COLO668 (cell line): ENCODE measurements at regions not wholly inside any gene's neighbourhood (a gene's known extent, or its start where the extent isn't known, plus 50 kb on each side); places are given as distances from the start of the nearest gene placed in this dataset.

Experiments used
- DNase-seq: peaks from one replicate; lab custom pipeline; 2025; ENCODE audit not compliant: unreplicated experiment; lab: John Stamatoyannopoulos, UW

GRCh38 chr22:48496987-48497650 lies 1330.6 kb downstream of the BRD1 start:
- no peak for DNase-seq

DNA sequence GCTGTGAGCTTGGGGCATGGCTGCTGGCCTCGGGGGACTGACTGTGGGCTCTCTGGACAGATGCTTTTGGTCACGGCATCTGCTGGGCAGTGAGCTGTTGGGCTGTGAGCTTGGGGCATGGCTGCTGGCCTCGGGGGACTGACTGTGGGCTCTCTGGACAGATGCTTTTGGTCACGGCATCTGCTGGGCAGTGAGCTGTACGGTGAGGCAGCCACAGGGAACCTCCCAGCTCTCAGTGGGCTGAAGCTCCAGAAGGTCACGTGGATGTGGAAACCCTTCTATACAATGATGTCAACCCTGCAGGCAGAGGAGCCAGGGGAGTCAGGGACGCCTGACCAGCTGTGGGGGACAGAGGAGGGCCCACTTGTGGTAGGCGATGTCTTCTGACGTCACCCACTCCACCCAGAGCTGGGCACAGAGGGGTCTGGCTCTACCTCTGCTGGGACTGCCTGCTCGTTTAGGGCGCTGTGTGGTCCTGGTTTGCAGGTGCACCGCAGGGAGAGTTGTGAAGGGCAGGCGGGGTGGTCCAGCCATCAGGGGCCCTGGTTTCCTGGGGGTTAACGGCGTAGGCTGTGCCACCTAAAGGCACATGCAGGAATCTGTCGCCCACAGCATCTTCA lies 1331.3 kb downstream of the BRD1 start:
- no peak for DNase-seq

DNA sequence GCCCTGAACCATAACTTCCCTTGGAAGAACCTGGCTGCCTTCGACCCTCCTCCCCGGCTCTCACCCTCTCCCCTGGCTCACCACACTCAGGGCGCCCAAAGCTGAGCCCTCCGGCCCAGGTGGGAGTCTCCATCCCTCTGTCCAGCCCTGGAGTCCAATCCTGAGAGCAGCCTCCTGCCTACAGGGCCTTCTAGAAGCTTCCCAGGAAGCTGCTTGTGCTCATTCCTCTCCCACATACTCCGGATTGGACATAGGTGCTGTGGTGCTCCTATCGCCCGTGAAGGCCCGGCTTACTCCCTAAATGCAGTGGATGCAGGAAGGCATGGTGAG lies 1332.0 kb downstream of the BRD1 start:
- DNase-seq, result no peak

GRCh38 chr22:48494968-48495750 lies 1332.5 kb downstream of the BRD1 start:
- DNase-seq, result no peak

DNA sequence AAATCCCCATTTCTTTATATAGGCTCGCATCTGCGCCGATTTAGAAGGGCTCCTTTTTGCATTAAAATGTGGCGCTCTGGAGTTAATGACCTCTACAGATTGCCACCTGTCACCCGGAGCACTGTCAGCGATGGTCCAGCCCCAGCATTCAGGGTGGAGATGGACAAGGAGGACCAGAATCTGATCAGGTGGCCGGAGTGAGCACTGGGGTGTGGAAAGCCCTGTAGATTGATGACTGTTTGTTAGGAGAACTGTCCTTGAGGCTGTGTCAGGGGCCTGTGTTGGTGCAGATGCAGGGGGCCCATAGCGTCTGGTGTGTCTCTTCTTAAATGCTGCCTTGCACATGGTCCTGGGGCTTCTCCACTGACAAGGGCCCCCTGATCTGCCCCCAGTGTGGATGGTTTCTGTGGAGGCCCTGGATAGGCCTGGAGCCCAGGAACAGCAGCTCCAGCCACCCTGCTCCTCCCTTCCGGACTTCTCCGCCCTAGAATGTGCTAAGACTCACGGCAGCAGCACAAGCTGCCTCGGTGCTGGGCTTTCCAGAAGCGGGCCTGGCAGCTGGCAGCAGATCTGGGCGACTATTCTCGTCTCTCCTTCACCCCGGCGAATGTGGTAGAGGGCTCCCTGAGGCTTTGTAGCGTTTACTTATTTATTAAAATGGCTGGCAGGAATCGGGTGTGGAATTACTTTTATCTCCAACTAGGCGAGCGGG lies 1333.3 kb downstream of the BRD1 start:
- no peak for DNase-seq

- no peak for DNase-seq
Observed at GRCh38 chr22:48493733-48494132, 1333.9 kb downstream of the BRD1 start.

GRCh38 chr22:48492366-48493320 lies 1335.0 kb downstream of the BRD1 start:
- peak; percentile 70 for DNase-seq

DNA sequence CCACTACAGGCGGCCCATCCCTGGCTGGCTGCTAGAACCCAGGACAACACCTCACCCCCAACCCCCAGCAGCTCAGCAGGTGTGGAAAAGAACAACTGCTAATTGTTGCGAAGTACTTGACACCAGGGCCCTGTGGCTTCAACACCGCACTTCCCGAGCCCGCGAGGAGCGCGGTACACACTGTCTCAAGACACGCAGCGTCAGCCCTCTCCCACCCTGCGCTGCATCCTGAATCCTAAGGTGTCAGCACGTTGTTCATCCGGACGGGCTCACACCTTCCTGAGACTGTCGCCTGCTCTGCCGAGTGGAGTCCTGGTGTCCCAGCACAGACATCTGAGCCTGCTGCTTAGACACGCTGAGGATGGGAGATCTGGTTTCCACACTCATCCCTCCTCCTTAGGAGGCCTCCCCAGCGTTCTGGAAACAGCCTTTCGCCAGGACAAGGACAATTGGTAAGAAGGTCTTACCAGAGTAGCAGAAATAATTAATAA lies 1336.2 kb downstream of the BRD1 start:
- peak; percentile 37 for DNase-seq

GRCh38 chr22:48490500-48491411 lies 1336.9 kb downstream of the BRD1 start:
- DNase-seq, result peak; percentile 37

DNA sequence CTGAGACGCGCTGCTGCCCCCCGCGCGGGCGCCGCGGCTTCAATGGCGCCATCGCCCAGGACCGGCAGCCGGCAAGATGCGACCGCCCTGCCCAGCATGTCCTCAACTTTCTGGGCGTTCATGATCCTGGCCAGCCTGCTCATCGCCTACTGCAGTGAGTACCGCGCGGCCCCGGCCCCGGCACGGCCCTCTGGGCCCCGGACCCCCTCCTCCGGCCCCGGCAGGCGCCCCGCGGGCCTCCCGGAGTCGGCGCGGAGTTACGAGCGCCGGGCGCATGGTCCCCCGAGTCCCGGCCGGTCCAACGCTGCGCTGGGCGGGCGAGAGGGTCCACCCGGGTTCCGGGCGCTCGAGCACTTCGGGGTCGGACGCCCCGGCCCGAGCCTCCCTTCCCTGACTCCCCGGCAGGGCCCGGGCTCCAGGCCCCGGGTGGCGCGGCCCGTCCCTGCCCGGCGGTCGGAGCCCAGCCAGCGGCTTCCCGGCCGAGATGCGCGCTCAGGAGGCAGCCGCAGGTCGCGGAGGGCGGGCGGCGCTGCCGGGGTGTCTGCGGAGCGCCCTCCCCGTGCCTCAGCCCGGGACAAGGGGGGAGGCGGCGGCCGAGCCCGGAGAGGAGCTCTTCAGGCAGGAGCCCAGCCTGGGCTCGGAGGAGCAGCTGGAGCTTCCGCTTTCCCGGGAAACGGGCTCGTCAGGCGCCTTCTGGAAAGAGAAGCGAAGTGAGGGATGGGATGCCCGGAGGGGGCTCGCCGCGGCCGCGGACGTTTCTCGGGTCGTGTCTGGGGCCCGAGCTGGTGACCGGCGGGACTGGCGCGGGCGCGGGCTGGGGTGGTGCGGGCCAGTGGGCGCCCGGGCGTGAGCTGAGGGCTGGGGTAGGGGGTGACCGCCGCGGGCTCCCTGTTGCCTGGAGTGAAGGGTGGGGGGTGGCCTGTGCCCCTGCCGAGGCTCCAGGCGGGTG lies 1337.8 kb downstream of the BRD1 start:
- peak; percentile 58 for DNase-seq

DNA sequence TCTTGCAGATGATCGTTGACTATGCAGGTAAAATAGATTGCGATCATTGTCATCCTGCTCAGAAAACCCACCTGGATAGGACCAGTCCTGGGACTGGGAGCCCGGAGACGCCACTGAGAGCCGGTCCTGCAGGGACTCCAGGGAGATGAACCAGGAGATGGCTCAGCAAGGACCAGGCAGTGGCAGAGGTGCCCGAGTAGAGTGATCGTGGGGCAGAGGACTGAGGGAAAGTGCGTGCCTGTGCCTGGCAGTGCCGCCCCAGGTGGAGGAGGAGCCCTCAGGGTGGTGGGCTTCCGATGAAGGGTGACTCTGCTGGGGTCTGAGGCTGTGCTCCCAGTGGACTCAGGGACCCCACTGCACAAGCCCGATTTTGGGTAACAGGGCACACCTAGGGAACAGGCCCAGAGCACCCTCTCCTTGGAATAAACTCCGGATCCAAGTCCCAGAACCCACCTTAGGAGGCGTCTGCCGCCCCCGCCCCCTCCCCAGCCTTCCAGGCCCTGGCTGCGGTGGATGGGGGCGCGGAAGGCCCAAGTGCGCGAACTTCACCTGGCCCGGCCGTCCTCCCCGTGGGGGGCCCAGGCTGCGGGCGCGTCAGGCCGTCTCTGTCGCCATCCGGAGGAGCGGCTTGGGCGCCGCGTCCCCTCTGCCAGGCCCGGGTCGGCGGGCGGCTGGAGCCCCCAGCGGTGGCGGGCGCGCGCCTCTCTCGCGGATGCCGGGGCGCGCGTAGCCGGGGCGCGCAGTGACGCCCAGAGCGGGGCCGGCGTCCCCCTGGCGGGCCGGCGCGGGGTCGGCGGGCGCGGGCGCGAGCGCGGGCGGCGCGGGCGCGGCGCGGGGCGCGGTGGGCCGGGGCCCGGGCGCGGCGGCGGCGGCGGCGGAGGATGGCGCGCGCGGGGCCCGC lies 1338.8 kb downstream of the BRD1 start:
- DNase-seq, result peak; percentile 59

GRCh38 chr22:48488149-48488551 lies 1339.5 kb downstream of the BRD1 start:
- DNase-seq, result no peak

- DNase-seq, result no peak
Observed at GRCh38 chr22:48486558-48486957, 1341.1 kb downstream of the BRD1 start.

- DNase-seq, result no peak
Observed at GRCh38 chr22:48486134-48486532, 1341.5 kb downstream of the BRD1 start.

GRCh38 chr22:48485149-48486133 lies 1342.2 kb downstream of the BRD1 start:
- DNase-seq, result no peak
